GM12892 (cell line): ENCODE measurements at regions not wholly inside any gene's neighbourhood (a gene's known extent, or its start where the extent isn't known, plus 50 kb on each side); places are given as distances from the start of the nearest gene placed in this dataset.
A peak's percentile ranks its signal among the peaks of the same experiment; 100 is the strongest.

Source experiments
- DNase-seq: peaks from one replicate; pipeline ENCODE4 v3.0.0; 2011; ENCODE audit not compliant: insufficient read length
- FAIRE-seq: peaks from 2 replicates; lab custom pipeline; 2011; peaks lifted over from hg19 to GRCh38; lab: Jason Lieb, UNC
- POLR2A ChIP-seq: IDR thresholded peaks from 2 replicates; pipeline ENCODE4 v1.6.1; 2011; ENCODE audit warnings: low read depth, low read length, control low read depth
- POLR2AphosphoS5 ChIP-seq: IDR thresholded peaks from 2 replicates; pipeline ENCODE4 v1.6.1; 2011; ENCODE audit warnings: low read depth, low read length, control low read depth
- TAF1 ChIP-seq: IDR thresholded peaks from 2 replicates; pipeline ENCODE4 v1.6.1; 2011; ENCODE audit warnings: low read depth, mild to moderate bottlenecking, control low read depth, low read length, borderline replicate concordance

- TF ChIP-seq TAF1 (no peak), POLR2A (no peak), POLR2AphosphoS5 (no peak)
- no peak for FAIRE-seq
- no peak for DNase-seq
Measured at GRCh38 chr13:39967199-39967959, 311.9 kb downstream of the COG6 start.

- TF ChIP-seq POLR2AphosphoS5: no peak
- TF ChIP-seq TAF1: no peak
- TF ChIP-seq POLR2A: no peak
- FAIRE-seq: peak; percentile 42
- no peak for DNase-seq
Measured at GRCh38 chr13:39968646-39969475, 313.4 kb downstream of the COG6 start.

GRCh38 chr13:39970177-39970846, 314.9 kb downstream of the COG6 start:
- DNase-seq: no peak
- no peak for FAIRE-seq
- TF ChIP-seq TAF1 (no peak), POLR2A (no peak), POLR2AphosphoS5 (no peak)

GRCh38 chr13:39971526-39971925, 316.1 kb downstream of the COG6 start:
- no peak for FAIRE-seq
- DNase-seq: no peak
- TF ChIP-seq TAF1 (no peak), POLR2AphosphoS5 (no peak), POLR2A (no peak)

GRCh38 chr13:39976481-39976880, 321.0 kb downstream of the COG6 start:
- TF ChIP-seq POLR2AphosphoS5 (no peak), TAF1 (no peak), POLR2A (no peak)
- DNase-seq: no peak
- FAIRE-seq: no peak

- TF ChIP-seq POLR2AphosphoS5: no peak
- TF ChIP-seq POLR2A: no peak
- no peak for TF ChIP-seq TAF1
- DNase-seq (no peak), FAIRE-seq (no peak)
Measured at GRCh38 chr13:39981056-39981455, 325.6 kb downstream of the COG6 start.

- TF ChIP-seq POLR2AphosphoS5: no peak
- no peak for TF ChIP-seq POLR2A
- no peak for TF ChIP-seq TAF1
- DNase-seq (no peak), FAIRE-seq (peak; percentile 17)
Measured at GRCh38 chr13:39982745-39983144, 327.3 kb downstream of the COG6 start.

GRCh38 chr13:39985071-39985470, 329.6 kb downstream of the COG6 start:
- TF ChIP-seq POLR2A: no peak
- TF ChIP-seq TAF1: no peak
- no peak for TF ChIP-seq POLR2AphosphoS5

GRCh38 chr13:39988351-39988750, 332.9 kb downstream of the COG6 start:
- DNase-seq (no peak), FAIRE-seq (no peak)
- TF ChIP-seq TAF1 (no peak), POLR2AphosphoS5 (no peak), POLR2A (no peak)

More at GRCh38 chr13:39985071-39985470, 329.6 kb downstream of the COG6 start:
- no peak for DNase-seq
- FAIRE-seq: no peak

GRCh38 chr13:39998166-39998565, 342.7 kb downstream of the COG6 start:
- no peak for TF ChIP-seq POLR2A
- DNase-seq: no peak
- FAIRE-seq: no peak

- no peak for DNase-seq
- FAIRE-seq: no peak
- TF ChIP-seq POLR2A: no peak
- TF ChIP-seq POLR2AphosphoS5: no peak
- TF ChIP-seq TAF1: no peak
Measured at GRCh38 chr13:40002016-40002415, 346.6 kb downstream of the COG6 start.

GRCh38 chr13:40013554-40013953, 358.1 kb downstream of the COG6 start:
- FAIRE-seq (no peak), DNase-seq (no peak)
- TF ChIP-seq POLR2AphosphoS5 (no peak), TAF1 (no peak), POLR2A (no peak)
